Left ventricle myocardium inferior (tissue), 1 donor: ENCODE measurements at regions not wholly inside any gene's neighbourhood (a gene's known extent, or its start where the extent isn't known, plus 50 kb on each side); places are given as distances from the start of the nearest gene placed in this dataset.
A peak's percentile ranks its signal among the peaks of the same experiment; 100 is the strongest.

ENCODE experiments used
- DNase-seq: peaks from one replicate; pipeline ENCODE4 v3.0.0-alpha.2; 2020
- H3K27ac ChIP-seq: fragments of 200-600 bp; replicated peaks from 2 replicates; pipeline ENCODE4 v1.8.0; 2021
- H3K27me3 ChIP-seq: fragments of 200-600 bp; 2 replicates; pipeline ENCODE4 v1.8.0; 2021; ENCODE audit warnings: low read depth
- H3K36me3 ChIP-seq: fragments of 200-600 bp; 2 replicates; pipeline ENCODE4 v1.8.0; 2021
- H3K4me1 ChIP-seq: fragments of 200-600 bp; 2 replicates; pipeline ENCODE4 v1.8.0; 2021
- H3K4me3 ChIP-seq: fragments of 200-600 bp; 2 replicates; pipeline ENCODE4 v1.8.0; 2021; ENCODE audit warnings: mild to moderate bottlenecking, moderate library complexity
- H3K9me3 ChIP-seq: fragments of 200-600 bp; replicated peaks from 2 replicates; pipeline ENCODE4 v1.8.0; 2021
- intact Hi-C: fragments of 100-400 bp; cut with micrococcal nuclease; formaldehyde crosslinking; loops from one replicate; pipeline ENCODE4 v1.11.0; 2022
- TF ChIP-seq, protein P1 (sequence below): fragments of 200-600 bp; IDR thresholded peaks from 2 replicates; pipeline ENCODE4 v1.8.0; 2021; ENCODE audit warnings: antibody characterized with exemption, mild to moderate bottlenecking, borderline replicate concordance
- donor health status: DM: no; HTN: yes; CAD: no; lungs with severe emphysema.

DNA sequence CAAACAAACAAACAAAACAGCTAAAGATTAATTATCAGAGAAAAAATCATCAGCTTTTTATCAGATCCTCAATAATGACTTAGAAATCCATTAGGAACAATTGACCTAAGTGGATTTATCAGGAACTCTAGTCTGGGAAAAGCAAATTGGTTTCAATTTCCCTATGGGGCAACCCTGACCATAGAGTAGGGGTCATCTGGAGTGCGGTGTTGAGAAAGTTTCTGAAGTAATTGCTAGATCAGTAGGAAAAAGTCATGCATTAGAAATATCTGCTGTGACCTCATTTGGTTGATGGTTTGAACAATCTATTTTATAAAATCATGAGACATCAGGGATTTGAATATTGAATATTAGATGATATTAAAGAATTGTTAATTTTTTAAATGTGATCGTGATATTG lies 507.9 kb downstream of the TXNL1 start:
- TF ChIP-seq, protein P1, sequence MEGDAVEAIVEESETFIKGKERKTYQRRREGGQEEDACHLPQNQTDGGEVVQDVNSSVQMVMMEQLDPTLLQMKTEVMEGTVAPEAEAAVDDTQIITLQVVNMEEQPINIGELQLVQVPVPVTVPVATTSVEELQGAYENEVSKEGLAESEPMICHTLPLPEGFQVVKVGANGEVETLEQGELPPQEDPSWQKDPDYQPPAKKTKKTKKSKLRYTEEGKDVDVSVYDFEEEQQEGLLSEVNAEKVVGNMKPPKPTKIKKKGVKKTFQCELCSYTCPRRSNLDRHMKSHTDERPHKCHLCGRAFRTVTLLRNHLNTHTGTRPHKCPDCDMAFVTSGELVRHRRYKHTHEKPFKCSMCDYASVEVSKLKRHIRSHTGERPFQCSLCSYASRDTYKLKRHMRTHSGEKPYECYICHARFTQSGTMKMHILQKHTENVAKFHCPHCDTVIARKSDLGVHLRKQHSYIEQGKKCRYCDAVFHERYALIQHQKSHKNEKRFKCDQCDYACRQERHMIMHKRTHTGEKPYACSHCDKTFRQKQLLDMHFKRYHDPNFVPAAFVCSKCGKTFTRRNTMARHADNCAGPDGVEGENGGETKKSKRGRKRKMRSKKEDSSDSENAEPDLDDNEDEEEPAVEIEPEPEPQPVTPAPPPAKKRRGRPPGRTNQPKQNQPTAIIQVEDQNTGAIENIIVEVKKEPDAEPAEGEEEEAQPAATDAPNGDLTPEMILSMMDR: no peak
- Histone ChIP-seq H3K27me3 (no peaks in the 10 kb centered on the region), H3K4me3 (no peak overlapping the region), H3K9me3 (no peaks in the 10 kb centered on the region), H3K27ac (no peak overlapping the region), H3K36me3 (no peaks in the 10 kb centered on the region), H3K4me1 (peaks cover 6% of the 10 kb centered on the region)
- intact Hi-C loops: no loop called here
- no peak for DNase-seq

DNA sequence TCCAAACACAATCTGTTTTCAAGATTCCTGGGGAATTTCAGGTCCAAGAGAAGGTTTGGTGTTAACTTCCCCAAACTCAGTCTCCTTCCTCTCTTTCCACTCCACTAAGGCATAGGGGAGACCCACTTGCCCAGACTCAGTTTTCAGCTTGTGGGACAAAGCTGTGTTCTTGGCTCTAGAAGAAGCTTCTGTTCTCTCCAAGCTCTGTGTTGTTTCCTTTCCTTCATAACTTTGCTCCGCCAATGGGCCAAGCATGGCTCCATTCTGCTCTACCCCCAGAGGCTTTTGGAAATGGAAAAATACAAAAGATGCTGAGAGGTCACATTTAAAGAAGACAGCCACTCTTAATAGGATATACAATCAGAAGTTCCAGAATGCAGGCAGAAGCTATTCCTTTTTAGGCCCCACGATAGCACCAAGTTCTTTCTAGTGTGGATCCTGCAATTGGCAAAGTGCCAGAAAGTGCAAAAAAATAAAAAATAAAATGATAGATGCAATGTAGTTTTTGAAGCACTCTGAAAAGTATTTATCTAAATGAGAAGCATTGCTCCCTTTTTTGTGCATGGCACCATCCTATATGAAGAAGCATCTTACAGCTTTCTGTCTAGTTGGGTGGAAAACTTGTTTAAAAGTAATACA lies 510.1 kb downstream of the TXNL1 start:
- H3K4me1 ChIP-seq: peaks cover 11% of the 10 kb centered on the region
- intact Hi-C loops: no loop called here
- DNase-seq: no peak
- H3K36me3 ChIP-seq: no peaks in the 10 kb centered on the region
- H3K4me3 ChIP-seq: no peak overlapping the region
- no peaks in the 10 kb centered on the region for H3K9me3 ChIP-seq
- no peaks in the 10 kb centered on the region for H3K27me3 ChIP-seq
- peak overlapping the region; percentile 20 for H3K27ac ChIP-seq
- TF ChIP-seq, protein P1: no peak

DNA sequence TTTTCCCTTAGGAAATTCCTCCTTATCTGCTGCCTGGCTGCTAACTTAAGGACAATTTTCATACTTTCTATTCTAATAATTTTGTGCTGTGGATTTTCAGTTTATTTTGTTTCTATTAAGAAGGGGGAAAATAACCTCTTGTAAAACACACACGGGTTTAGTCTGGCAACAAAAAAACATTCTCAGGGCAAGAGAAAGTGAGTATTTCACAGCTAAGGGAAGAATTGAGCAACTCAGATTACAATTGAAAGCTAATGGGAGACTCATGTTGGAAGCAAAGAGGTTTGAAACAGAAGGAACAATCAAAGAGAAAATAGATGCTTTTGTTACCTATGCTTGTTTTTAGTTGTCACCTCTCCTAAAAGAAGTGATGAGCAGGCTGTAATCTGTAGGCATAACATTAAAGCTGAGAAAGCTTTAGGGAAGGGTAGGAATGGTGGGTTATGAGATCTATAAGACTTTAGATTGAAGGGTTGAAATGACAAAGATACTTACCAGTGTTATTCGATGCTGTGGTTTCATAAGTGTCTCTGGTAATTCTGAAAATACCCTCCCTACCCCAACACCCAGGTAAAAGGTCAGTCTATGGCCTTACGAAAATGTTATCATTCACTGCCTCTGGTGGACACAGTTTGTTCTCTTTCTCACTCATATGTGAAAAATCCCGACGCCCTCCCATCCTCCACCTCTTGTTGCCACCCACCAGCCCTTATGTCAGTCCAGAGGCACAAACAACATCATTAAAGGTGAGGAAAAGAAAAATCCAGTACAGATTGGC lies 510.9 kb downstream of the TXNL1 start:
- Histone ChIP-seq H3K4me3 (no peak overlapping the region), H3K27ac (peak overlapping the region; percentile 20), H3K27me3 (no peaks in the 10 kb centered on the region), H3K9me3 (no peaks in the 10 kb centered on the region), H3K36me3 (no peaks in the 10 kb centered on the region), H3K4me1 (peaks cover 11% of the 10 kb centered on the region)
- TF ChIP-seq, protein P1: no peak
- intact Hi-C loops: no loop called here
- DNase-seq: no peak

DNA sequence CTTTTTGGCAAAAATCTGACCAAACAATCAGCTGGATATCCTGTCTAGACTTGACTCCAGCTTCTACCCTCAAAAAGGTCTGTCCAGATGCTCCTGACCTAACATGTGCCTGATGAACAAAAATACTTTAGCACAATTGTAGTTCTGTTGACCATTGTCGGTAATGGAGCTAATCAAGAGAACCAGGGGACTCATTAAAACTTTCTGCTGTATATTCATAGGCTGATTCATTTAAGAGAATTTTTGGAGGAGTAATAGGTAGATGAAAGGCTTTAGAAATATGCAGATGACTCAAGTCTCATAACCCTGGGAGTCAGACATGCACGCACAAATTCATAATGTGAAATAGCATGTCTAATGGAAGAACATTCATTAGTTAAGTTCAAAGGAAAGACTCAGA lies 514.2 kb downstream of the TXNL1 start:
- Histone ChIP-seq H3K27me3 (no peaks in the 10 kb centered on the region), H3K4me3 (no peak overlapping the region), H3K27ac (no peak overlapping the region), H3K9me3 (no peaks in the 10 kb centered on the region), H3K4me1 (peaks cover 11% of the 10 kb centered on the region), H3K36me3 (no peaks in the 10 kb centered on the region)
- TF ChIP-seq, protein P1: no peak
- no peak for DNase-seq
- intact Hi-C loops: no loop called here

- Histone ChIP-seq H3K4me3 (no peak overlapping the region), H3K27ac (no peak overlapping the region), H3K36me3 (no peaks in the 10 kb centered on the region), H3K4me1 (peaks cover 5% of the 10 kb centered on the region), H3K27me3 (no peaks in the 10 kb centered on the region), H3K9me3 (no peaks in the 10 kb centered on the region)
- intact Hi-C loops: no loop called here
- TF ChIP-seq, protein P1: no peak
- DNase-seq: no peak
Observed at GRCh38 chr18:56121669-56122068, 516.7 kb downstream of the TXNL1 start.
